Endodermal cell (in vitro differentiated cells): ENCODE measurements at regions not wholly inside any gene's neighbourhood (a gene's known extent, or its start where the extent isn't known, plus 50 kb on each side); places are given as distances from the start of the nearest gene placed in this dataset.
"Not testable (repeated sequence)": the region's sequence is repeated elsewhere in the genome, so short reads cannot be mapped to it uniquely, and the experiment has no call there.

Source experiments
- DNase-seq: peaks from one replicate; pipeline ENCODE4 v3.0.0-alpha.2; 2017
- H3K27ac ChIP-seq: 2 replicates; pipeline ENCODE4 v1.5.1; 2013; ENCODE audit warnings: mild to moderate bottlenecking, low read depth, low read length, moderate library complexity
- H3K27me3 ChIP-seq: 2 replicates; pipeline ENCODE4 v1.6.1; 2013; ENCODE audit warnings: mild to moderate bottlenecking, low read length, moderate library complexity; ENCODE audit not compliant: insufficient read depth, control insufficient read depth, poor library complexity, severe bottlenecking
- H3K36me3 ChIP-seq: 2 replicates; pipeline ENCODE4 v1.7.0; 2013; ENCODE audit warnings: mild to moderate bottlenecking, low read length, moderate library complexity; ENCODE audit not compliant: control insufficient read depth, insufficient read depth
- H3K4me1 ChIP-seq: one replicate; pipeline ENCODE4 v1.7.0; 2013; ENCODE audit warnings: low read length; ENCODE audit not compliant: control insufficient read depth, insufficient read depth
- H3K4me3 ChIP-seq: 2 replicates; pipeline ENCODE4 v1.5.1; 2013; ENCODE audit warnings: mild to moderate bottlenecking, low read length, moderate library complexity
- H3K9ac ChIP-seq: 2 replicates; pipeline ENCODE4 v1.6.1; 2013; ENCODE audit warnings: mild to moderate bottlenecking, low read length, moderate library complexity; ENCODE audit not compliant: poor library complexity, severe bottlenecking; ENCODE audit errors: extremely low read depth
- H3K9me3 ChIP-seq: 2 replicates; pipeline ENCODE4 v1.6.1; 2013; ENCODE audit warnings: mild to moderate bottlenecking, low read length, moderate library complexity; ENCODE audit not compliant: control insufficient read depth
- H3K27ac Mint-ChIP-seq: 2 replicates; pipeline ENCODE4 v1.8.0; 2020; ENCODE audit warnings: mixed read lengths
- H3K27me3 Mint-ChIP-seq: 2 replicates; pipeline ENCODE4 v1.8.0; 2021; ENCODE audit warnings: mild to moderate bottlenecking, mixed read lengths; ENCODE audit not compliant: insufficient read depth
- H3K36me3 Mint-ChIP-seq: 2 replicates; pipeline ENCODE4 v1.8.0; 2020; ENCODE audit warnings: low read depth, mixed read lengths
- H3K4me1 Mint-ChIP-seq: 2 replicates; pipeline ENCODE4 v1.8.0; 2020; ENCODE audit warnings: mixed read lengths
- H3K4me3 Mint-ChIP-seq: 2 replicates; pipeline ENCODE4 v1.8.0; 2020; ENCODE audit warnings: mild to moderate bottlenecking, moderate library complexity, mixed read lengths
- H3K9me3 Mint-ChIP-seq: 2 replicates; pipeline ENCODE4 v1.8.0; 2020; ENCODE audit warnings: mild to moderate bottlenecking, mixed read lengths
- WGBS, 2 experiments: methylation state at CpG; one replicate each; pipeline versions ENCODE4 v1.1.5 to v1.1.7; 2013; ENCODE audit warnings: missing lambda C conversion rate in 2 of 2, mixed read lengths in 1 of 2; ENCODE audit not compliant: insufficient coverage in 1 of 2, insufficient read length in 1 of 2; 5-methylcytosine and 5-hydroxymethylcytosine counted together
- TF ChIP-seq, protein P1 (sequence below): fragments of 200-600 bp; sonication (generic); conservative IDR thresholded peaks from 2 replicates; pipeline ENCODE4 v1.5.0; 2021; ENCODE audit warnings: antibody characterized with exemption, mild to moderate bottlenecking

DNA sequence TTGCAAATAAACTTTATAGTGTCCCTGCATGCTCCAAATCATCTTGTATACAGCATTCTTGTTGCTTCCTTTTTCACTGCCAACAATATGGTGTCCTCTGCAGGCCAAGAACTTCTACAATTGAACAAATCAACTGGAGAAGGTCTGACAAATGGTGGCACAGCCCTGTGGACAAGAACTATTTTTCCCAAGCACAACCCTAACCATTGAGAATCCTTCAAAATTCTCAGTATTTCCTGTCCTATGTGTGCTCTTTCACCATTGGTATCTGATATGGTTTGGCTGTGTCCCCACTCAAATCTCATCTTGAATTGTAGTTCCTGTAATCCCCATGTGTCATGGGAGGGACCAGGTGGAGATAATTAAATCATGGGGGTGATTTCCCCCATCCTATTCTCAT, 865.1 kb upstream of the ACVR2A start:
- peak overlapping the region; percentile 84 for H3K27ac ChIP-seq
- no peaks in the 10 kb centered on the region for H3K36me3 Mint-ChIP-seq
- TF ChIP-seq, protein P1, sequence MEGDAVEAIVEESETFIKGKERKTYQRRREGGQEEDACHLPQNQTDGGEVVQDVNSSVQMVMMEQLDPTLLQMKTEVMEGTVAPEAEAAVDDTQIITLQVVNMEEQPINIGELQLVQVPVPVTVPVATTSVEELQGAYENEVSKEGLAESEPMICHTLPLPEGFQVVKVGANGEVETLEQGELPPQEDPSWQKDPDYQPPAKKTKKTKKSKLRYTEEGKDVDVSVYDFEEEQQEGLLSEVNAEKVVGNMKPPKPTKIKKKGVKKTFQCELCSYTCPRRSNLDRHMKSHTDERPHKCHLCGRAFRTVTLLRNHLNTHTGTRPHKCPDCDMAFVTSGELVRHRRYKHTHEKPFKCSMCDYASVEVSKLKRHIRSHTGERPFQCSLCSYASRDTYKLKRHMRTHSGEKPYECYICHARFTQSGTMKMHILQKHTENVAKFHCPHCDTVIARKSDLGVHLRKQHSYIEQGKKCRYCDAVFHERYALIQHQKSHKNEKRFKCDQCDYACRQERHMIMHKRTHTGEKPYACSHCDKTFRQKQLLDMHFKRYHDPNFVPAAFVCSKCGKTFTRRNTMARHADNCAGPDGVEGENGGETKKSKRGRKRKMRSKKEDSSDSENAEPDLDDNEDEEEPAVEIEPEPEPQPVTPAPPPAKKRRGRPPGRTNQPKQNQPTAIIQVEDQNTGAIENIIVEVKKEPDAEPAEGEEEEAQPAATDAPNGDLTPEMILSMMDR, result no peak

DNA sequence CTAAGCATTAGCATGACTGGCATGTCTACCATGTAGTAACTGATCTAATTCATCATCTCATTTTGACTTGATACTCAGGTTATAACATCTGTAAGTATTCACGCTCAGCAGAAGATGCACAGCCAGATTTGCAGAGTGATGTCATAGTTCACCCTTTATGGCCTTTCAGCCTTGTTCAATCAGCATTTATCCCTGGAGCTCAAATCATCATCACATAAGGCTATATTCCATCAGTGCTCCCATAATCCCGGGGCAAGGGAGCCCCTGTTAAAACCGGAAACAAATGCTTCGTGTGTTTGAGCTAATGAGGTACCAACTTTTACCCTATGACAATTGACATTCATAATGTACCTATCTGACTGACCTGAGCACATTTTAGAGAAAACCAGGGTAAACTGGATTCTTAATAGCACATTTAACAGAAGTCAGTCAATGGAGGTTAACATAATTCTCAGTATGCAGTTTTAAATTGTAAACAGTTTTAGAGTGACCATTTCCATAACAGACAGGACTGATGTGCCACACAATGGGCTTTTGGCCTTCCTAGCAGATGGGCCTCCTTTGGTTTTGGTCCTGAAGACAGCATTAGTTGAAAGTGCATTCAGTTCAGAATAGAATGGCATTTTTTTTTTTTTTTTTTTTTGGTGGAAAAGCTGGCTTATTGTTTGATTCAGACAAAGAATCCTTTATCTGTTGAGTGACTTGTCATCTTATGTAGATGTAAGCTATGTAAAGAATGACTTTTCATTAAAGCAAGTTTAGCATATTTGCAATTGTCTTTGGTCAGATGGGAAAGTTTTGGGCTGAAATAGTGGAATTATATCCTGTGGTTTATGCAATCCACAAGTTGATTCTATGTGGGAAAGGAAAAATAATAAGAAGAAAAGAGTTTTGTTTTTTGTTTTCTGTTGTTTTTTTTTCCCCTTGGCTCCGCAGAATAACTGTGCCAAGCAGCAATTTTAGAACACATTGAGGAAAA, 866.0 kb upstream of the ACVR2A start:
- Histone ChIP-seq H3K36me3 (no peaks in the 10 kb centered on the region), H3K9me3 (no peaks in the 10 kb centered on the region), H3K9ac (no peak overlapping the region), H3K4me3 (no peak overlapping the region), H3K4me1 (no peaks in the 10 kb centered on the region), H3K27ac (peak overlapping the region; percentile 84), H3K27me3 (no peaks in the 10 kb centered on the region)
- Mint-ChIP-seq H3K9me3 (no peaks in the 10 kb centered on the region), H3K27ac (no peak overlapping the region), H3K36me3 (no peaks in the 10 kb centered on the region), H3K4me3 (no peak overlapping the region), H3K27me3 (no peaks in the 10 kb centered on the region), H3K4me1 (no peaks in the 10 kb centered on the region)
- 89 to 96% methylated on average over 3 to 5 of the region's 5 CpGs for WGBS, 2 experiments
- TF ChIP-seq, protein P1, result no peak
- no peak for DNase-seq

More for the DNA sequence above, 865.1 kb upstream of the ACVR2A start:
- H3K9me3 ChIP-seq, result no peaks in the 10 kb centered on the region
- H3K4me1 ChIP-seq, result no peaks in the 10 kb centered on the region
- H3K4me3 ChIP-seq, result no peak overlapping the region
- H3K9me3 Mint-ChIP-seq, result no peaks in the 10 kb centered on the region
- H3K27me3 ChIP-seq, result no peaks in the 10 kb centered on the region
- H3K36me3 ChIP-seq, result no peaks in the 10 kb centered on the region
- no peak overlapping the region for H3K9ac ChIP-seq
- H3K4me3 Mint-ChIP-seq, result no peak overlapping the region
- no peak overlapping the region for H3K27ac Mint-ChIP-seq
- H3K4me1 Mint-ChIP-seq, result no peaks in the 10 kb centered on the region
- DNase-seq, result no peak
- no peaks in the 10 kb centered on the region for H3K27me3 Mint-ChIP-seq

DNA sequence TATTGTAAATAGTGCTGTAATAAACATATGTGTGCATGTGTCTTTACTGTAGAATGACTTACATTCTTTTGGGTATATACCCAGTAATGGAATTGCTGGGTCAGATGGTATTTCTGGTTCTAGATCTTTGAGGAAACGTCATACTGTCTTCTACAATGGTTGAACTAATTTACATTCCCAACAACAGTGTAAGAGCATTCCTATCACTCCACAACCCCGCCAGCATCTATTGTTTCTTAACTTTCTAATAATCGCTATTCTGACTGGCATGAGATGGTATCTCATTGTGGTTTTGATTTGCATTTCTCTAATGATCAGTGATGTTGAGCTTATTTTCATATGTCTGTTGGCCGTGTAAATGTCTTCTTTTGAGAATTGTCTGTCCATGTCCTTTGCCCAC, 873.8 kb upstream of the ACVR2A start:
- not testable (repeated sequence) for H3K4me1 Mint-ChIP-seq, H3K4me3 ChIP-seq, H3K4me1 ChIP-seq, H3K27me3 Mint-ChIP-seq, H3K4me3 Mint-ChIP-seq, H3K27ac Mint-ChIP-seq, H3K27me3 ChIP-seq, H3K9ac ChIP-seq, H3K36me3 ChIP-seq, H3K36me3 Mint-ChIP-seq, H3K27ac ChIP-seq, DNase-seq
- 91 to 92% methylated on average over 2 to 4 of the region's 4 CpGs for WGBS, 2 experiments
- H3K9me3 ChIP-seq, result peaks cover 28% of the 10 kb centered on the region
- H3K9me3 Mint-ChIP-seq, result peaks cover 38% of the 10 kb centered on the region

DNA sequence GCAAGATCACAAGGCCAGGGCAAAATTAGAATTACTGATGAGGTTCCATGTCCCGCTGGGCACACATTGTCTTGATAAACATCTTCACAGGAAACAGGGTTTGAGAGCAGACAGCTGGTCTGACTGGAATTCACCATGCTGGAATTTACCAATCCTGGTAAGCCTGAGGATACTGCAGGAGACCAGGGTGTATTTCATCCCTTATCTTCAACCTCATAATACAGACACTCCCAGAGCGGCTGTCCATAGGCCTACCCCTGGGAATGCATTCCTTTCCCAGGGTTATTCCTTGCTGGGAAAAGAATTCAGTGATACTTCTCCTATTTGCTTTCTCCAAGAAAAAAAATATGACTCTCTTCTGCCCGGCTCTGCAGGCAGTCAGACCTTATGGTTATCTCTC, 875.1 kb upstream of the ACVR2A start:
- peak; percentile 58 for DNase-seq
- H3K4me3 Mint-ChIP-seq, H3K36me3 Mint-ChIP-seq, H3K27me3 Mint-ChIP-seq, H3K27ac Mint-ChIP-seq, H3K36me3 ChIP-seq, H3K27ac ChIP-seq, H3K4me1 Mint-ChIP-seq, H3K4me3 ChIP-seq, H3K9ac ChIP-seq, H3K27me3 ChIP-seq, H3K4me1 ChIP-seq: not testable (repeated sequence)
- peaks cover 38% of the 10 kb centered on the region for H3K9me3 Mint-ChIP-seq
- 82 to 92% methylated on average over 3 of the region's 3 CpGs for WGBS, 2 experiments
- H3K9me3 ChIP-seq, result peaks cover 28% of the 10 kb centered on the region
